DND-41 (cell line): ENCODE measurements at regions not wholly inside any gene's neighbourhood (a gene's known extent, or its start where the extent isn't known, plus 50 kb on each side); places are given as distances from the start of the nearest gene placed in this dataset.

Experiments used
- EZH2 ChIP-seq: IDR thresholded peaks from 3 replicates; pipeline ENCODE4 v1.6.1; 2012; ENCODE audit warnings: borderline replicate concordance, low read depth, mild to moderate bottlenecking, moderate library complexity, low read length, inconsistent platforms; ENCODE audit not compliant: severe bottlenecking
- TF ChIP-seq, protein P1 (sequence below): IDR thresholded peaks from 2 replicates; pipeline ENCODE4 v1.5.1; 2012; ENCODE audit warnings: borderline replicate concordance, low read length, moderate library complexity, mild to moderate bottlenecking; ENCODE audit not compliant: poor library complexity, severe bottlenecking; ENCODE audit errors: extremely low read depth

DNA sequence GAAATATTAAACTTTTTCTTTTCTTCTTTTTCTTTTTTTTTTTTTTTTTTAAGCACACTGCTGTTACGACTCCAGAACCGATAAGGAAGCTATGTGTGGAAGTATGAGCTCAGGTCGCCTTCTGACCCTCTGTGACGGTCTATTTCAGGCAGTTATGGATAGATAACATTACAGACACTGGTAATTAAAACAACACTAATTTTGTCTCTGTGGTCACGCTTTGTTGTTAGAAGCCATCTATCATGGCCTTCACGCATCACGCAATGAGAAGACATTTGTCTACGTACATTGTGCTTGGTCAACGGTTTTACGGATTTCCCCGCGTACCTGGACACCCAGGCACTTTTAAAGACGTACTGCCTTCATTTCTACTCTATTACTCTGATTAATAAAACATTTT, 306.0 kb upstream of the ZNF507 start:
- TF ChIP-seq, protein P1, sequence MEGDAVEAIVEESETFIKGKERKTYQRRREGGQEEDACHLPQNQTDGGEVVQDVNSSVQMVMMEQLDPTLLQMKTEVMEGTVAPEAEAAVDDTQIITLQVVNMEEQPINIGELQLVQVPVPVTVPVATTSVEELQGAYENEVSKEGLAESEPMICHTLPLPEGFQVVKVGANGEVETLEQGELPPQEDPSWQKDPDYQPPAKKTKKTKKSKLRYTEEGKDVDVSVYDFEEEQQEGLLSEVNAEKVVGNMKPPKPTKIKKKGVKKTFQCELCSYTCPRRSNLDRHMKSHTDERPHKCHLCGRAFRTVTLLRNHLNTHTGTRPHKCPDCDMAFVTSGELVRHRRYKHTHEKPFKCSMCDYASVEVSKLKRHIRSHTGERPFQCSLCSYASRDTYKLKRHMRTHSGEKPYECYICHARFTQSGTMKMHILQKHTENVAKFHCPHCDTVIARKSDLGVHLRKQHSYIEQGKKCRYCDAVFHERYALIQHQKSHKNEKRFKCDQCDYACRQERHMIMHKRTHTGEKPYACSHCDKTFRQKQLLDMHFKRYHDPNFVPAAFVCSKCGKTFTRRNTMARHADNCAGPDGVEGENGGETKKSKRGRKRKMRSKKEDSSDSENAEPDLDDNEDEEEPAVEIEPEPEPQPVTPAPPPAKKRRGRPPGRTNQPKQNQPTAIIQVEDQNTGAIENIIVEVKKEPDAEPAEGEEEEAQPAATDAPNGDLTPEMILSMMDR: no peak
- TF ChIP-seq EZH2: no peak
